HG03469 (cell line): ENCODE measurements at regions not wholly inside any gene's neighbourhood (a gene's known extent, or its start where the extent isn't known, plus 50 kb on each side); places are given as distances from the start of the nearest gene placed in this dataset.

Experiments used
- ATAC-seq: cut with Tn5 transposase; IDR thresholded peaks from one replicate; pipeline ENCODE4 v1.9.1; 2021; ENCODE audit warnings: mild to moderate bottlenecking, moderate library complexity, moderate number of reproducible peaks; ENCODE audit not compliant: unreplicated experiment

- no peak for ATAC-seq
Measured at GRCh38 chr6:21420146-21420878, 173.2 kb upstream of the SOX4 start.

- no peak for ATAC-seq
Measured at GRCh38 chr6:21420926-21421325, 172.6 kb upstream of the SOX4 start.

GRCh38 chr6:21423106-21423854, 170.3 kb upstream of the SOX4 start:
- ATAC-seq, result no peak

GRCh38 chr6:21426841-21427490, 166.6 kb upstream of the SOX4 start:
- ATAC-seq, result no peak

GRCh38 chr6:21429291-21429690, 164.3 kb upstream of the SOX4 start:
- ATAC-seq, result no peak

- no peak for ATAC-seq
Measured at GRCh38 chr6:21431526-21431925, 162.0 kb upstream of the SOX4 start.

- ATAC-seq, result no peak
Measured at GRCh38 chr6:21436625-21437024, 156.9 kb upstream of the SOX4 start.

GRCh38 chr6:21437581-21437980, 156.0 kb upstream of the SOX4 start:
- ATAC-seq, result no peak

GRCh38 chr6:21438237-21438985, 155.1 kb upstream of the SOX4 start:
- ATAC-seq, result peak; percentile 97

- ATAC-seq, result peak; percentile 34
Measured at GRCh38 chr6:21438986-21439352, 154.6 kb upstream of the SOX4 start.

GRCh38 chr6:21441386-21441785, 152.2 kb upstream of the SOX4 start:
- ATAC-seq, result no peak

GRCh38 chr6:21442874-21443273, 150.7 kb upstream of the SOX4 start:
- ATAC-seq, result no peak

GRCh38 chr6:21444711-21445260, 148.8 kb upstream of the SOX4 start:
- no peak for ATAC-seq

GRCh38 chr6:21447987-21448386, 145.6 kb upstream of the SOX4 start:
- ATAC-seq, result no peak

GRCh38 chr6:21448485-21449109, 145.0 kb upstream of the SOX4 start:
- no peak for ATAC-seq

- ATAC-seq, result no peak
Measured at GRCh38 chr6:21450149-21450548, 143.4 kb upstream of the SOX4 start.

- no peak for ATAC-seq
Measured at GRCh38 chr6:21450628-21451027, 142.9 kb upstream of the SOX4 start.

- ATAC-seq, result no peak
Measured at GRCh38 chr6:21451546-21452013, 142.0 kb upstream of the SOX4 start.

GRCh38 chr6:21454262-21454661, 139.3 kb upstream of the SOX4 start:
- no peak for ATAC-seq

- no peak for ATAC-seq
Measured at GRCh38 chr6:21455071-21455470, 138.5 kb upstream of the SOX4 start.
